ENCODE measurements at regions not wholly inside any gene's neighbourhood (a gene's known extent, or its start where the extent isn't known, plus 50 kb on each side); places are given as distances from the start of the nearest gene placed in this dataset.

- TF ChIP-seq CTCF (conservative IDR thresholded peaks at IDR 0.05; ENCODE audit: low read depth) = no peak
- CTCF ChIA-PET = no interaction called here
- POLR2A ChIA-PET (ENCODE audit: low non-redundant PET) = interaction anchor here (0.6 kb wide), 1 partner anchor 226 kb away, joined by 3 read pairs; no protein-coding TSS in a partner anchor
- DNase-seq (ENCODE audit: low spot score) = no peak
- H3K27ac ChIP-seq = no peak overlapping the region
These were observed 60.8 kb upstream of the DHX15 start for GRCh38 chr4:24644983-24645764.

GRCh38 chr4:24645765-24646550, 61.6 kb upstream of the DHX15 start:
- ChIA-PET CTCF (interaction anchor here (0.6 kb wide), 1 partner anchor 225 kb away, joined by 4 read pairs; no protein-coding TSS in a partner anchor), POLR2A (ENCODE audit: low non-redundant PET) (no interaction called here)
- no peak for TF ChIP-seq CTCF (conservative IDR thresholded peaks at IDR 0.05; ENCODE audit: low read depth)
- no peak for DNase-seq (ENCODE audit: low spot score)
- no peak overlapping the region for H3K27ac ChIP-seq

- DNase-seq (ENCODE audit: low spot score) = no peak
- H3K27ac ChIP-seq = no peak overlapping the region
- CTCF ChIA-PET = no interaction called here
- POLR2A ChIA-PET (ENCODE audit: low non-redundant PET) = no interaction called here
- no peak for TF ChIP-seq CTCF (conservative IDR thresholded peaks at IDR 0.05; ENCODE audit: low read depth)
These were observed 62.6 kb upstream of the DHX15 start for GRCh38 chr4:24646798-24647460.

- ChIA-PET POLR2A (ENCODE audit: low non-redundant PET) (no interaction called here), CTCF (interaction anchor here (0.6 kb wide), 1 partner anchor 9 kb away, joined by 3 read pairs; no protein-coding TSS in a partner anchor)
- TF ChIP-seq CTCF (conservative IDR thresholded peaks at IDR 0.05; ENCODE audit: low read depth) = no peak
- DNase-seq (ENCODE audit: low spot score) = no peak
- H3K27ac ChIP-seq = no peak overlapping the region
These were observed 66.7 kb upstream of the DHX15 start for GRCh38 chr4:24650849-24651640.

GRCh38 chr4:24655326-24655725, 71.0 kb upstream of the DHX15 start:
- ChIA-PET POLR2A (ENCODE audit: low non-redundant PET) (no interaction called here), CTCF (interaction anchor here (0.6 to 0.7 kb wide), 2 partner anchors 39 to 104 kb away, joined by 7 read pairs; no protein-coding TSS in a partner anchor)
- no peak overlapping the region for H3K27ac ChIP-seq
- TF ChIP-seq CTCF (conservative IDR thresholded peaks at IDR 0.05; ENCODE audit: low read depth) = no peak
- DNase-seq (ENCODE audit: low spot score) = no peak
